A549 (cell line): ENCODE measurements at regions not wholly inside any gene's neighbourhood (a gene's known extent, or its start where the extent isn't known, plus 50 kb on each side); places are given as distances from the start of the nearest gene placed in this dataset.
A peak's percentile ranks its signal among the peaks of the same experiment; 100 is the strongest.

Source experiments
- ATAC-seq, 2 experiments: fragments of 200-7000 bp in 1 of 2; fragments of >200 bp in 1 of 2; cut with Nextera tagmentation in 1 of 2; cut with Tn5 transposase in 1 of 2; 3 replicates each; pipeline versions ENCODE4 v1.8.0 to v1.9.1; 2018 to 2020; ENCODE audit warnings: mild to moderate bottlenecking in 1 of 2, moderate library complexity in 1 of 2
- CTCF ChIA-PET: fragments of 300-600 bp; sonication (Branson Sonifier 250); formaldehyde crosslinking; extraction: SDS; loops from one replicate; lab custom pipeline; 2021; ENCODE audit warnings: antibody characterized with exemption, inconsistent platforms; lab: Yijun Ruan, JAX
- POLR2A ChIA-PET: fragments of 350-600 bp; formaldehyde crosslinking; extraction: SDS; loops from one replicate; lab custom pipeline; 2021; ENCODE audit warnings: antibody characterized with exemption, inconsistent platforms; lab: Yijun Ruan, JAX
- DNase-seq, 2 experiments: peaks; one replicate each; pipeline versions ENCODE4 v3.0.0 to v3.0.0-alpha.2; 2011 to 2016; ENCODE audit warnings: low read depth in 1 of 2, low spot score in 1 of 2
- FAIRE-seq: peaks from 2 replicates; lab custom pipeline; 2011; peaks lifted over from hg19 to GRCh38; lab: Jason Lieb, UNC
- H3K27ac ChIP-seq, 2 experiments: fragments of >200 bp; sonication (Bioruptor Twin); formaldehyde crosslinking; 3 replicates each; pipeline ENCODE4 v1.5.1; 2016 to 2017
- H3K4me1 ChIP-seq: fragments of >200 bp; sonication (Bioruptor Twin); formaldehyde crosslinking; 3 replicates; pipeline ENCODE4 v1.6.1; 2016
- H3K4me2 ChIP-seq: fragments of >200 bp; sonication (Bioruptor Twin); formaldehyde crosslinking; 3 replicates; pipeline ENCODE4 v1.6.1; 2016
- H3K4me3 ChIP-seq: fragments of >200 bp; sonication (Bioruptor Twin); formaldehyde crosslinking; 3 replicates; pipeline ENCODE4 v1.5.1; 2016
- H3K9me3 ChIP-seq: fragments of >200 bp; sonication (Bioruptor Twin); formaldehyde crosslinking; 3 replicates; pipeline ENCODE4 v1.6.1; 2016
- ATOH8 ChIP-seq: fragments of 250-450 bp; sonication (Bioruptor Pico); IDR thresholded peaks from 2 replicates; pipeline ENCODE4 v1.5.0; 2020; ENCODE audit warnings: low read depth, mild to moderate bottlenecking, moderate library complexity
- CEBPB ChIP-seq, 2 experiments: fragments of >200 bp in 1 of 2; sonication (Bioruptor Twin) in 1 of 2; formaldehyde crosslinking in 1 of 2; IDR thresholded peaks; 2 replicates each; pipeline ENCODE4 v1.6.1; 2012 to 2016
- CHD4 ChIP-seq: fragments of 200-600 bp; sonication (generic); IDR thresholded peaks from 2 replicates; pipeline ENCODE4 v1.6.1; 2016; ENCODE audit warnings: antibody characterized with exemption, mild to moderate bottlenecking, borderline replicate concordance
- ESRRA ChIP-seq: fragments of 150-350 bp; IDR thresholded peaks from 2 replicates; pipeline ENCODE4 v1.6.1; 2014; ENCODE audit warnings: mild to moderate bottlenecking, low read length, borderline replicate concordance
- FOSB ChIP-seq: fragments of 250-450 bp; sonication (Bioruptor Pico); IDR thresholded peaks from 2 replicates; pipeline ENCODE4 v1.5.0; 2020; ENCODE audit warnings: mild to moderate bottlenecking, moderate library complexity
- FOSL2 ChIP-seq, 2 experiments: fragments of 450-650 bp in 1 of 2; fragments of >200 bp in 1 of 2; sonication (Bioruptor Twin) in 1 of 2; formaldehyde crosslinking; IDR thresholded peaks; 2 replicates each; pipeline versions ENCODE4 v1.5.0 to v1.6.1; 2016 to 2020; ENCODE audit warnings: mild to moderate bottlenecking in 1 of 2, moderate library complexity in 1 of 2
- FOXS1 ChIP-seq: fragments of 250-450 bp; sonication (Bioruptor Pico); IDR thresholded peaks from 2 replicates; pipeline ENCODE4 v1.5.0; 2020; ENCODE audit warnings: mild to moderate bottlenecking, moderate library complexity
- GATA3 ChIP-seq: IDR thresholded peaks from 2 replicates; pipeline ENCODE4 v1.6.1; 2012; ENCODE audit warnings: borderline replicate concordance
- HEYL ChIP-seq: fragments of 250-450 bp; sonication (Bioruptor Pico); IDR thresholded peaks from 2 replicates; pipeline ENCODE4 v1.8.0; 2021; ENCODE audit warnings: mild to moderate bottlenecking, moderate library complexity
- HOXB13 ChIP-seq: fragments of 250-450 bp; sonication (Bioruptor Pico); IDR thresholded peaks from 2 replicates; pipeline ENCODE4 v1.5.0; 2020; ENCODE audit warnings: low read depth, mild to moderate bottlenecking, moderate library complexity
- JUN ChIP-seq, 2 experiments: fragments of >200 bp; sonication (Bioruptor Twin); formaldehyde crosslinking; IDR thresholded peaks; 2 replicates in 1 of 2; 3 replicates in 1 of 2; pipeline ENCODE4 v1.6.1; 2016 to 2017
- JUNB ChIP-seq: fragments of >200 bp; sonication (Bioruptor Twin); formaldehyde crosslinking; IDR thresholded peaks from 2 replicates; pipeline ENCODE4 v1.6.1; 2016
- MAFK ChIP-seq: fragments of 450-650 bp; IDR thresholded peaks from 2 replicates; pipeline ENCODE4 v1.6.1; 2014; ENCODE audit not compliant: partially characterized antibody
- MAZ ChIP-seq: fragments of 150-350 bp; IDR thresholded peaks from 2 replicates; pipeline ENCODE4 v1.6.1; 2014; ENCODE audit warnings: antibody characterized with exemption, low read depth, low read length, borderline replicate concordance
- MYC ChIP-seq: IDR thresholded peaks from 2 replicates; pipeline ENCODE4 v1.6.1; 2012; ENCODE audit warnings: mild to moderate bottlenecking, inconsistent platforms, low read length, improper control_type of control experiment, borderline replicate concordance
- NR3C1 ChIP-seq: fragments of >200 bp; sonication (Bioruptor Twin); formaldehyde crosslinking; IDR thresholded peaks from 3 replicates; pipeline ENCODE4 v1.6.1; 2017
- POLR2AphosphoS2 ChIP-seq: conservative IDR thresholded peaks from 2 replicates; pipeline ENCODE4 v1.6.1; 2012; ENCODE audit warnings: low read length, improper control_type of control experiment, inconsistent platforms
- RARB ChIP-seq: fragments of 250-450 bp; sonication (Bioruptor Pico); IDR thresholded peaks from 2 replicates; pipeline ENCODE4 v1.8.0; 2021; ENCODE audit warnings: mild to moderate bottlenecking, moderate library complexity
- RCOR1 ChIP-seq: fragments of 150-350 bp; IDR thresholded peaks from 2 replicates; pipeline ENCODE4 v1.6.1; 2014; ENCODE audit warnings: antibody characterized with exemption, low read length, low read depth
- RFX5 ChIP-seq: fragments of 450-650 bp; IDR thresholded peaks from 2 replicates; pipeline ENCODE4 v1.7.1; 2014; ENCODE audit warnings: antibody characterized with exemption, mild to moderate bottlenecking, moderate library complexity
- RNF2 ChIP-seq: fragments of 200-600 bp; sonication (generic); IDR thresholded peaks from 2 replicates; pipeline ENCODE4 v1.6.1; 2016; ENCODE audit warnings: low read depth, mild to moderate bottlenecking, antibody characterized with exemption, moderate library complexity, borderline replicate concordance
- SREBF2 ChIP-seq: fragments of 450-650 bp; IDR thresholded peaks from 2 replicates; pipeline ENCODE4 v1.6.1; 2014; ENCODE audit warnings: mild to moderate bottlenecking, moderate library complexity
- ZC3H11A ChIP-seq: fragments of 450-650 bp; IDR thresholded peaks from 2 replicates; pipeline ENCODE4 v1.6.1; 2014; ENCODE audit warnings: antibody characterized with exemption, mild to moderate bottlenecking
- ZNF302 ChIP-seq: fragments of 250-450 bp; sonication (Bioruptor Pico); IDR thresholded peaks from 2 replicates; pipeline ENCODE4 v1.9.0; 2021; ENCODE audit warnings: inconsistent platforms, mild to moderate bottlenecking, moderate library complexity
- ZSCAN20 ChIP-seq: fragments of 250-450 bp; sonication (Bioruptor Pico); IDR thresholded peaks from 2 replicates; pipeline ENCODE4 v1.8.0; 2022; ENCODE audit warnings: mild to moderate bottlenecking, moderate library complexity
- WGBS: methylation state at CpG from one replicate; pipeline ENCODE4 v1.1.6; 2017; ENCODE audit errors: missing lambda C conversion rate; 5-methylcytosine and 5-hydroxymethylcytosine counted together
- TF ChIP-seq, protein P1 (sequence below): fragments of 150-350 bp; IDR thresholded peaks from 2 replicates; pipeline ENCODE4 v1.6.1; 2014; ENCODE audit warnings: low read depth, mild to moderate bottlenecking, low read length

DNA sequence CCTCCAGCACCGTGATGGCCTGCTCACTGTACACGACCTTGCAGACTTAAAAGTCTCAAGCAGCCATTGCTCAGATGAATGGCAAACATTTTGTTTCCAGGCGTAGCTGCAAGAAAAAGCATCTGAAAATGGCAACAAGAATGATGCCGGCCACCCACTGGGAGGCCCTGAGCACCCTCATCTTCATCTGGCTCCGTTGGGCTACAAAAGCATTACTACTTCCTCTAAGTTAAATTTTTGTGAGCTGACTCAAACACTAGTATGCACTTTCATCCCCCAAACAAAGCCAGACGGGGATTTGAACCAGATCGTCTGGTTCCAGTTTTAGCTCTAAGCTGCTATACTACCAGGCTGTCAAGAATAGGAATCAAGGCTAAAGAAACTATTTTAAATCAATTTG, 116.6 kb upstream of the CDK1 start:
- H3K4me1 ChIP-seq = peaks cover 20% of the 10 kb centered on the region
- ChIA-PET CTCF (interaction anchor here (0.6 to 1.8 kb wide), 2 partner anchors 14 to 40 kb away, joined by 4 to 9 read pairs; no protein-coding TSS in a partner anchor), POLR2A (no interaction called here)
- peak overlapping the region; percentile 45 for H3K4me2 ChIP-seq
- DNase-seq (peak in 1 of 2 experiments; percentile 47), ATAC-seq (peak; percentile 47 to 78; a peak in 4 of 6 replicates), FAIRE-seq (no peak)
- 19% methylated on average over 7 of the region's 7 CpGs for WGBS
- no peak overlapping the region for H3K4me3 ChIP-seq
- TF ChIP-seq FOSL2 (IDR thresholded peaks at IDR 0.05) (no peak), FOSL2 (CRISPR knock-in tag; IDR thresholded peaks at IDR 0.05) (peak; percentile 48), FOSB (no peak)
- peaks cover 9% of the 10 kb centered on the region; the same call in 2 of the 3 replicates for H3K9me3 ChIP-seq
- H3K27ac ChIP-seq = peak overlapping the region; percentile 19 to 26; a peak in 1 of 6 replicates

DNA sequence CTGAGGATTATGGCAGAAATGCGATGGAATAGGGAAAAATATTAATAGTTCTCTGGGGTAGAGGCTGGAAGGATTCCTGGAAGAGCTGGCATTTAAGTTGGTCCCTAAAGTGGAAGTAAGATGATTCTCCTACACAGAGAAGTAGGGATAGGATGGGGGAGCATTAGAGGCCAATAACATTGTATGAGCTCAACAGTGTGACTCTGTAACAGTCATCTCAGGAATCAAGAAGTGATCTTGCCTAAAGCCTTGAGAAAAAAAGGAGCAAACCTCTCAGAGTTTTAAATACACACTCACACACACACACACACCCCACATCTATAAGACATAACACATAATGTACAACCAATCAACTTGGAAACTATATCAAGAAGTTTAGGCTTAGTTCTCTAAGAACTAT, 117.7 kb upstream of the CDK1 start:
- 90% methylated on average over 1 of the region's 1 CpG for whole genome bisulfite sequencing
- H3K27ac ChIP-seq = no peak overlapping the region
- TF ChIP-seq, protein P1, sequence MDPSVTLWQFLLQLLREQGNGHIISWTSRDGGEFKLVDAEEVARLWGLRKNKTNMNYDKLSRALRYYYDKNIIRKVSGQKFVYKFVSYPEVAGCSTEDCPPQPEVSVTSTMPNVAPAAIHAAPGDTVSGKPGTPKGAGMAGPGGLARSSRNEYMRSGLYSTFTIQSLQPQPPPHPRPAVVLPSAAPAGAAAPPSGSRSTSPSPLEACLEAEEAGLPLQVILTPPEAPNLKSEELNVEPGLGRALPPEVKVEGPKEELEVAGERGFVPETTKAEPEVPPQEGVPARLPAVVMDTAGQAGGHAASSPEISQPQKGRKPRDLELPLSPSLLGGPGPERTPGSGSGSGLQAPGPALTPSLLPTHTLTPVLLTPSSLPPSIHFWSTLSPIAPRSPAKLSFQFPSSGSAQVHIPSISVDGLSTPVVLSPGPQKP = no peak
- no peak for TF ChIP-seq CHD4
- no peak for TF ChIP-seq FOXS1 (CRISPR knock-in tag)
- no peak for TF ChIP-seq ZSCAN20 (CRISPR knock-in tag)
- no peak for TF ChIP-seq HEYL (CRISPR knock-in tag)
- no peak for TF ChIP-seq HOXB13
- no peak for TF ChIP-seq JUN (IDR thresholded peaks at IDR 0.05)
- TF ChIP-seq ZNF302 = no peak
- TF ChIP-seq ESRRA = no peak
- TF ChIP-seq NR3C1 = no peak
- H3K4me1 ChIP-seq = peaks cover 20% of the 10 kb centered on the region
- POLR2A ChIA-PET = no interaction called here
- no peak overlapping the region for H3K4me3 ChIP-seq
- no peak for FAIRE-seq
- no peak for DNase-seq
- H3K9me3 ChIP-seq = peaks cover 9% of the 10 kb centered on the region; the same call in 2 of the 3 replicates
- CTCF ChIA-PET = interaction anchor here (1.8 kb wide), 1 partner anchor 13 kb away, joined by 9 read pairs; no protein-coding TSS in a partner anchor
- no peak overlapping the region for H3K4me2 ChIP-seq
- ATAC-seq = no peak

DNA sequence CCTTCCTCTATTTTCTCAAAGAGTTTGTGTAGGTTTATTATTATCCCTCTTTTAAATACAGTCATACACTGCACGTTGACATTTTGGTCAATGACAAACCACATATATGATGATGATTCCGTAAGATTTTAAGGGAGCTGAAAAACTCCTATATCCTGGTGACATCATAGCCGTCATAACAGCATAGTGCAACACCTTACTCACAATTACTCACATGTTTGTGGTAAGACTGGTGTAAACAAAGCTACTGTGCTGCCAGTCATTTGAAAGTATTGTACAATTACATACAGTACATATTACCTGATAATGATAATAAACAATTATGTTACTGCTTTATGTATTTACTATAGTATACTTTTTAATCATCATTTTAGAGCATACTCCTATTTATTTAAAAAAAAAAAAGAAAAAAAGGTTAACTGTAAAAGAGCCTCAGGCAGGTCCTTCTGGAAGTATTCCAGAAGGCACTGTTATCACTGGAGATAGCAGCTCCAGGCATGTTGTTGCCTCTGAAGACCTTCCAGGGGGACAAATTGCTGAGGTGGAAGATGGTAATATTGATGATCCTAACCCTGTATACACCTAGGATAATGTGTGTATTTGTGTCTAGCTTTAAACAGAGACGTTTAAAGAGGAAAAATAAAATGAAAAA, 123.3 kb upstream of the CDK1 start:
- ChIA-PET CTCF (interaction anchor here (1.4 to 1.5 kb wide), 2 partner anchors 8 to 9 kb away, joined by 3 to 4 read pairs; no protein-coding TSS in a partner anchor), POLR2A (no interaction called here)
- H3K27ac ChIP-seq = no peak overlapping the region
- peaks cover 24% of the 10 kb centered on the region; the same call in 2 of the 3 replicates for H3K4me1 ChIP-seq
- FAIRE-seq (no peak), DNase-seq (peak in 1 of 2 experiments; percentile 47), ATAC-seq (peak; percentile 60 to 71; a peak in 4 of 6 replicates)
- no peak overlapping the region for H3K4me3 ChIP-seq
- WGBS = 10% methylated on average over 4 of the region's 4 CpGs
- TF ChIP-seq JUNB (peak; percentile 34; the same call in 1 of the 2 replicates), CEBPB (IDR thresholded peaks at IDR 0.05) (0 out of 4 replicates have a peak, but pooled peaks of 1 of the 2 experiments have one; percentile 16), GATA3 (peak; percentile 35; the same call in 1 of the 2 replicates), FOSL2 (IDR thresholded peaks at IDR 0.05) (no peak), FOSL2 (CRISPR knock-in tag; IDR thresholded peaks at IDR 0.05) (peak; percentile 66), RNF2 (no peak), MAZ (no peak)
- peaks cover 9% of the 10 kb centered on the region; the same call in 2 of the 3 replicates for H3K9me3 ChIP-seq
- H3K4me2 ChIP-seq = peak overlapping the region; percentile 15; the same call in 2 of the 3 replicates

- Histone ChIP-seq H3K4me1 (peaks cover 32% of the 10 kb centered on the region; the same call in 2 of the 3 replicates), H3K4me3 (no peak overlapping the region), H3K27ac (no peak overlapping the region), H3K4me2 (no peak overlapping the region), H3K9me3 (no peaks in the 10 kb centered on the region)
- no peak for FAIRE-seq
- WGBS = 85% methylated on average over 6 of the region's 6 CpGs
- no peak for TF ChIP-seq RARB (CRISPR knock-in tag)
- no peak for TF ChIP-seq SREBF2
- TF ChIP-seq ZC3H11A = no peak
- TF ChIP-seq RFX5 = no peak
- TF ChIP-seq FOXS1 (CRISPR knock-in tag) = no peak
- no peak for TF ChIP-seq MAFK
- TF ChIP-seq RCOR1 = no peak
- no peak for TF ChIP-seq MYC
- no peak for TF ChIP-seq ZSCAN20 (CRISPR knock-in tag)
- TF ChIP-seq JUNB = no peak
- TF ChIP-seq, protein P1 = no peak
- TF ChIP-seq POLR2AphosphoS2 = no peak
- no peak for TF ChIP-seq GATA3
- TF ChIP-seq ATOH8 = no peak
- ATAC-seq = no peak
- DNase-seq = no peak
- ChIA-PET POLR2A (interaction anchor here (0.7 kb wide), 1 partner anchor 322 kb away, joined by 3 read pairs; no protein-coding TSS in a partner anchor), CTCF (interaction anchor here (9.6 kb wide), 1 partner anchor 211 kb away, joined by 201 read pairs; no protein-coding TSS in a partner anchor)
These were observed 125.7 kb upstream of the CDK1 start for GRCh38 chr10:60652628-60653027.
